Stomach (tissue), 8 donors: ENCODE measurements at regions not wholly inside any gene's neighbourhood (a gene's known extent, or its start where the extent isn't known, plus 50 kb on each side); places are given as distances from the start of the nearest gene placed in this dataset.

ENCODE experiments used
- DNase-seq, 2 donors: peaks; one replicate each; pipeline versions ENCODE4 v3.0.0 to v3.0.0-alpha.2; 2013 to 2019
- H3K27ac ChIP-seq, 5 donors: fragments of 200-600 bp in 4 of 5; sonication (generic) in 4 of 5; one replicate each; pipeline ENCODE4 v1.5.1; 2013 to 2019; ENCODE audit warnings: mild to moderate bottlenecking in 1 of 5, moderate library complexity in 1 of 5
- H3K27me3 ChIP-seq, 3 donors: fragments of 200-600 bp; sonication (generic); one replicate each; pipeline ENCODE4 v1.5.1; 2017 to 2019; ENCODE audit warnings: mixed run types in 1 of 3
- H3K36me3 ChIP-seq, 4 donors: fragments of 200-600 bp; sonication (generic); 1 replicate in 3 of 4; 2 replicates in 1 of 4; pipeline ENCODE4 v1.5.1; 2016 to 2019
- H3K4me1 ChIP-seq, 4 donors: fragments of 200-600 bp; sonication (generic); one replicate each; pipeline ENCODE4 v1.5.1; 2016 to 2019
- H3K4me3 ChIP-seq, 4 donors: fragments of 200-600 bp; sonication (generic) in 3 of 4; one replicate each; pipeline ENCODE4 v1.5.1; 2016 to 2019; ENCODE audit warnings: mild to moderate bottlenecking in 1 of 4
- H3K9me3 ChIP-seq, 4 donors: fragments of 200-600 bp; sonication (generic); one replicate each; pipeline ENCODE4 v1.5.1; 2016 to 2019
- EP300 ChIP-seq: sonication (generic); formaldehyde crosslinking; IDR thresholded peaks from one replicate; pipeline ENCODE4 v1.6.1; 2017; ENCODE audit warnings: antibody characterized with exemption
- POLR2A ChIP-seq, 4 donors: fragments of 450-650 bp; IDR thresholded peaks; one replicate each; pipeline ENCODE4 v1.6.1; 2016; ENCODE audit warnings: antibody characterized with exemption in 4 of 4, control low read depth in 2 of 4, mild to moderate bottlenecking in 1 of 4, moderate library complexity in 1 of 4
- POLR2AphosphoS5 ChIP-seq, 3 donors: sonication (generic); formaldehyde crosslinking; IDR thresholded peaks; one replicate each; pipeline ENCODE4 v1.6.1; 2016; ENCODE audit warnings: antibody characterized with exemption in 3 of 3
- WGBS, 5 donors: extraction: QIAGEN DNeasy Blood & Tissue Kit in 3 of 5; methylation state at CpG; one replicate each; pipeline versions ENCODE4 v1.1.5 to v1.1.7; 2013 to 2018; 5-methylcytosine and 5-hydroxymethylcytosine counted together
- intact Hi-C: fragments of 100-400 bp; cut with DNase I; formaldehyde crosslinking; loops from one replicate; pipeline ENCODE4 v1.15.1; 2023; ENCODE audit warnings: low total_unique reads
- TF ChIP-seq, protein P1 (sequence below), 7 experiments: fragments of 450-650 bp in 4 of 7; fragments of 200-600 bp in 3 of 7; sonication (generic) in 3 of 7; IDR thresholded peaks; one replicate each; pipeline ENCODE4 v1.5.1; 2016 to 2019; ENCODE audit warnings: antibody characterized with exemption in 7 of 7, control low read depth in 2 of 7, mild to moderate bottlenecking in 1 of 7
- donor health status: healthy with polysubstance abuse.
- donor health status: Bipolar disorder and iron deficiency.
- donor health status: healthy.

DNA sequence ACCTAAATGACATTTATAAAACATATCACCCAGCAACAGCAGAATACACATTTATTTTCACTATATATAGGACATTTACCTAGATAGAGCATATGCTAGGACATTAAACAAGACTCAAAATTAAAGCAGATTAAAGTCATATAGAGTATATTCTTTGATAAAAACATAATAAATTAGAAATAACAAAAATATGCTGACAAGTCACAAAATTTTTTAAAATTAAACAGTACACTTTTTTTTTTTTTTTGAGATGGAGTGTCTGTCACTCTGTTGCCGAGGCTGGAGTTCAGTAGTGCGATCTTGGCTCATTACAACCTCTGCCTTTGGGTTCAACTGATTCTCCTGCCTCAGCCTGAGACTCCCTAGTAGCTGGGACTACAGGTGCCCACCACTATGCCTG lies 758.9 kb upstream of the NRXN1 start:
- Histone ChIP-seq H3K27ac (no peak overlapping the region), H3K36me3 (no peaks in the 10 kb centered on the region), H3K4me3 (no peak overlapping the region), H3K27me3 (no peaks in the 10 kb centered on the region), H3K4me1 (no peaks in the 10 kb centered on the region), H3K9me3 (peaks cover 0 to 8% (median 4%) of the 10 kb centered on the region in 4 donors)
- intact Hi-C loops: no loop called here
- TF ChIP-seq POLR2A (IDR thresholded peaks at IDR 0.05): no peak
- DNase-seq: no peak
- WGBS, 5 donors: 84 to 97% (median 88%) methylated on average over 2 of the region's 2 CpGs

DNA sequence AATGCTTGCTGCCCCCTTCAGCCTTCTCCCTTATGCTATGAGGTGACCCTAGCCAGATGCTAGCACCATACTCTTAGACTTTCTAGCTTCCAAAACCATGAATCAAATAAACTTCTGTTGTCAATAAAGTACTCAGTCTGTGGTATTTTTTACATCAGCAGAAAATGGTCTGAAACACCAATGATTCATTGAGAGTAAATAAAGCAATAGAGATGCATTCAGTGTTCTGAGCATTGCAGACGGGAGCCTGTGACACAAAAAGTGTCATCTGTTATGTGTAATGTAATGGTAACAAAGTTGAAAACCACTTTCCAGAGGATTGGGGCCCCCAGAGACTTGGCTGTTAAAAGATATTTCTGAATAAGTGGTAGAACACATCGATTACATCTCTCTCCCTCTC lies 758.0 kb upstream of the NRXN1 start:
- Histone ChIP-seq H3K36me3 (no peaks in the 10 kb centered on the region), H3K4me3 (no peak overlapping the region), H3K9me3 (peaks cover 0 to 8% (median 0%) of the 10 kb centered on the region in 4 donors), H3K4me1 (no peaks in the 10 kb centered on the region), H3K27me3 (no peaks in the 10 kb centered on the region), H3K27ac (no peak overlapping the region)
- TF ChIP-seq POLR2A (IDR thresholded peaks at IDR 0.05) (no peak), EP300 (no peak), POLR2AphosphoS5 (IDR thresholded peaks at IDR 0.05) (no peak)
- TF ChIP-seq, protein P1, sequence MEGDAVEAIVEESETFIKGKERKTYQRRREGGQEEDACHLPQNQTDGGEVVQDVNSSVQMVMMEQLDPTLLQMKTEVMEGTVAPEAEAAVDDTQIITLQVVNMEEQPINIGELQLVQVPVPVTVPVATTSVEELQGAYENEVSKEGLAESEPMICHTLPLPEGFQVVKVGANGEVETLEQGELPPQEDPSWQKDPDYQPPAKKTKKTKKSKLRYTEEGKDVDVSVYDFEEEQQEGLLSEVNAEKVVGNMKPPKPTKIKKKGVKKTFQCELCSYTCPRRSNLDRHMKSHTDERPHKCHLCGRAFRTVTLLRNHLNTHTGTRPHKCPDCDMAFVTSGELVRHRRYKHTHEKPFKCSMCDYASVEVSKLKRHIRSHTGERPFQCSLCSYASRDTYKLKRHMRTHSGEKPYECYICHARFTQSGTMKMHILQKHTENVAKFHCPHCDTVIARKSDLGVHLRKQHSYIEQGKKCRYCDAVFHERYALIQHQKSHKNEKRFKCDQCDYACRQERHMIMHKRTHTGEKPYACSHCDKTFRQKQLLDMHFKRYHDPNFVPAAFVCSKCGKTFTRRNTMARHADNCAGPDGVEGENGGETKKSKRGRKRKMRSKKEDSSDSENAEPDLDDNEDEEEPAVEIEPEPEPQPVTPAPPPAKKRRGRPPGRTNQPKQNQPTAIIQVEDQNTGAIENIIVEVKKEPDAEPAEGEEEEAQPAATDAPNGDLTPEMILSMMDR (IDR thresholded peaks at IDR 0.05): no peak
- DNase-seq: no peak
- 62 to 73% (median 65%) methylated on average over 2 of the region's 2 CpGs for WGBS, 5 donors
- intact Hi-C loops: no loop called here

DNA sequence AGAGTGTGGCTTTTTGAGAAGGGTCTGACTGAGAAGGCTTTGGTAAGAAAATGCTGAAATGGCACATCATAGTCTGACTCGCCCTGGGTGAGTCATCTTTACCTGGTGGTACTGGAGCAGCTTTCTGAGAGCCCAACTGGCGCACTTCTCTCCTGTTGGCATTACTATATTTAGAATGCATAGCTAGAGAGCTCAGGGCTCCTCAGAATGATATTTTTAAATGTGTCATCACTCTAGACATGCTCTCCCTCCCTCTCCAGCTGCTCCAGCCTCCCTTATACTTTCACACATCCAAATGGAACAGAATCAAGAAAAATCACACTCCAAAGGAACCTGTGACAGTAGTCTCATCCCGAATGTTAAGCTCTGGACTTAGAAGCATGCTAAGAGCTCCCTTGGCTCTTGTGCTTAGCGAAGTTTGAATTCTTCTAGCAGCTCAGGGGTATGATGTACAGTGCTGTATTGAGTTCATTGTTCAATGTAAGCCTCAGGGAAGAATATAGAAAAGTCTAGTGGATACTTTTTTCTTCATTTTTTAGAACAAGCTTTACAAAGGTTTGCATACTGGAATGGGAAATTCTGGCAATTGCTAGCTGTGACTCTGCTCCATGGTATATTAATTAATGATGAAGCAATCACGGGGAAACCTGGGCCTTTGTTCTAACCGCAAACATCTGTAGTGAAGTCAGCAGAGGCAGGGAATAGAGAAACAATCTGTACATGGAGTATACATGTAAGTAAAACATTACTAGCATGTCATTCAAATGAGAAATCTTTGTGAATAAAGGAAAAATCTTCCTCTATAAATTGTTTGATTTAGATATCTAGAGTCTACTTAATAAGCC lies 751.2 kb upstream of the NRXN1 start:
- no peaks in the 10 kb centered on the region for H3K36me3 ChIP-seq
- no peaks in the 10 kb centered on the region for H3K27me3 ChIP-seq
- H3K4me1 ChIP-seq: no peaks in the 10 kb centered on the region
- H3K27ac ChIP-seq: no peak overlapping the region
- intact Hi-C loops: no loop called here
- 66 to 77% (median 69%) methylated on average over 6 of the region's 6 CpGs for WGBS, 5 donors
- peak in 1 of 2 donors; percentile 12 for DNase-seq
- H3K4me3 ChIP-seq: no peak overlapping the region
- H3K9me3 ChIP-seq: no peaks in the 10 kb centered on the region
- TF ChIP-seq, protein P1 (IDR thresholded peaks at IDR 0.05): no peak
- TF ChIP-seq POLR2AphosphoS5 (IDR thresholded peaks at IDR 0.05) (no peak), POLR2A (IDR thresholded peaks at IDR 0.05) (no peak), EP300 (no peak)

DNA sequence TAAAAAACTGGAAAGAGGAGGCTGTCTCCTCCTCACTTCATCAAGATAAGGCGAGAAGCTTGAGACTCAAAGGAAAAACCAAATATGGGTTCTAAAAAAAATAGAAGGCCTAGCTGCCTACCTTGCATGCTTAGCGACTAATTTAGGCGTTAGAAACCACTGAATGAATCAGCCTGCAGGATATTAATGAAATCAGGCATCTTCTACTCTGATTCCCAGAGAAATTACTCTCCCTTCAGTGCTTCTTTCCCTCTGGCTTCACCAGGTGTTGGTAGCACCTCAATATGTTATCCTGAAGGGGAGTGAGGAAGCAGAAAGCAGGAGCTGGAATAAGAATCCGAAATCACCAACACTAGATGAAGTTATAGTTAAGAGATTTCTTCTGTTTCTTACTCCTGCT lies 749.8 kb upstream of the NRXN1 start:
- 75 to 88% (median 85%) methylated on average over 4 of the region's 4 CpGs for WGBS, 5 donors
- H3K4me1 ChIP-seq: no peaks in the 10 kb centered on the region

More for the DNA sequence above, 749.8 kb upstream of the NRXN1 start:
- TF ChIP-seq, protein P1 (IDR thresholded peaks at IDR 0.05): no peak
- no peak for TF ChIP-seq POLR2A (IDR thresholded peaks at IDR 0.05)
- TF ChIP-seq POLR2AphosphoS5 (IDR thresholded peaks at IDR 0.05): no peak
- no peak for TF ChIP-seq EP300
- Histone ChIP-seq H3K36me3 (no peaks in the 10 kb centered on the region), H3K4me3 (no peak overlapping the region), H3K27me3 (no peaks in the 10 kb centered on the region), H3K27ac (no peak overlapping the region), H3K9me3 (no peaks in the 10 kb centered on the region)
- no peak for DNase-seq
- intact Hi-C loops: no loop called here
